SK-N-SH treated with all-trans-retinoic acid at 6 μM for 48 hours (cell line): ENCODE measurements at regions not wholly inside any gene's neighbourhood (a gene's known extent, or its start where the extent isn't known, plus 50 kb on each side); places are given as distances from the start of the nearest gene placed in this dataset.

Experiments used
- ATAC-seq: fragments of 200-7000 bp; cut with Tn5 transposase; 3 replicates; pipeline ENCODE4 v1.9.1; 2020; ENCODE audit warnings: mild to moderate bottlenecking, moderate library complexity
- ARNTL ChIP-seq: fragments of 450-650 bp; formaldehyde crosslinking; IDR thresholded peaks from 2 replicates; pipeline ENCODE4 v1.5.0; 2020; ENCODE audit warnings: low read depth, mild to moderate bottlenecking, moderate library complexity, borderline replicate concordance
- BACH2 ChIP-seq: fragments of 250-450 bp; sonication (Bioruptor Pico); IDR thresholded peaks from 2 replicates; pipeline ENCODE4 v1.9.0; 2021; ENCODE audit warnings: mild to moderate bottlenecking, borderline replicate concordance
- CREB5 ChIP-seq: fragments of 250-450 bp; sonication (Bioruptor Pico); IDR thresholded peaks from 2 replicates; pipeline ENCODE4 v1.5.1; 2020; ENCODE audit warnings: low read depth, mild to moderate bottlenecking, moderate library complexity
- CSDC2 ChIP-seq: fragments of 250-450 bp; sonication (Bioruptor Pico); IDR thresholded peaks from 2 replicates; pipeline ENCODE4 v1.5.0; 2020; ENCODE audit warnings: mild to moderate bottlenecking, moderate library complexity
- CSRNP3 ChIP-seq: fragments of 250-450 bp; sonication (Bioruptor Pico); IDR thresholded peaks from 2 replicates; pipeline ENCODE4 v1.5.1; 2021; ENCODE audit warnings: mild to moderate bottlenecking, moderate library complexity
- ESRRG ChIP-seq: fragments of 250-450 bp; sonication (Bioruptor Pico); IDR thresholded peaks from 2 replicates; pipeline ENCODE4 v1.6.1; 2021; ENCODE audit warnings: mild to moderate bottlenecking
- GLIS3 ChIP-seq: fragments of 250-450 bp; sonication (Bioruptor Pico); IDR thresholded peaks from 2 replicates; pipeline ENCODE4 v1.5.0; 2020; ENCODE audit warnings: mild to moderate bottlenecking, moderate library complexity
- ISL1 ChIP-seq: fragments of 250-450 bp; sonication (Bioruptor Pico); IDR thresholded peaks from 2 replicates; pipeline ENCODE4 v2.1.2; 2022; ENCODE audit warnings: mild to moderate bottlenecking, moderate library complexity
- OSR1 ChIP-seq: fragments of 250-450 bp; sonication (Bioruptor Pico); IDR thresholded peaks from 2 replicates; pipeline ENCODE4 v1.8.0; 2022; ENCODE audit warnings: moderate library complexity, mild to moderate bottlenecking, inconsistent platforms
- PATZ1 ChIP-seq: fragments of 250-450 bp; sonication (Bioruptor Pico); IDR thresholded peaks from 2 replicates; pipeline ENCODE4 v1.8.0; 2020; ENCODE audit warnings: mild to moderate bottlenecking, moderate library complexity, borderline replicate concordance
- POU6F1 ChIP-seq: fragments of 250-450 bp; sonication (Bioruptor Pico); IDR thresholded peaks from 2 replicates; pipeline ENCODE4 v1.8.0; 2021; ENCODE audit warnings: low read depth, mild to moderate bottlenecking, moderate library complexity, borderline replicate concordance
- PPARA ChIP-seq: fragments of 250-450 bp; sonication (Bioruptor Pico); IDR thresholded peaks from 2 replicates; pipeline ENCODE4 v1.5.0; 2020; ENCODE audit warnings: mild to moderate bottlenecking, borderline replicate concordance
- RARB ChIP-seq: fragments of 250-450 bp; sonication (Bioruptor Pico); IDR thresholded peaks from 2 replicates; pipeline ENCODE4 v1.8.0; 2021; ENCODE audit warnings: mild to moderate bottlenecking, moderate library complexity
- SNAI2 ChIP-seq: fragments of 250-450 bp; sonication (Bioruptor Pico); IDR thresholded peaks from 2 replicates; pipeline ENCODE4 v1.5.0; 2020; ENCODE audit warnings: mild to moderate bottlenecking, moderate library complexity
- TCF4 ChIP-seq: fragments of 250-450 bp; sonication (Bioruptor Pico); IDR thresholded peaks from 2 replicates; pipeline ENCODE4 v1.8.0; 2021; ENCODE audit warnings: mild to moderate bottlenecking, moderate library complexity, borderline replicate concordance
- TOX ChIP-seq: fragments of 250-450 bp; sonication (Bioruptor Pico); IDR thresholded peaks from 2 replicates; pipeline ENCODE4 v1.8.0; 2021; ENCODE audit warnings: mild to moderate bottlenecking, moderate library complexity, borderline replicate concordance
- TSHZ2 ChIP-seq: fragments of 250-450 bp; sonication (Bioruptor Pico); IDR thresholded peaks from 2 replicates; pipeline ENCODE4 v1.5.0; 2020; ENCODE audit warnings: mild to moderate bottlenecking, moderate library complexity
- ZC3H10 ChIP-seq: fragments of 250-450 bp; sonication (Bioruptor Pico); IDR thresholded peaks from 2 replicates; pipeline ENCODE4 v1.5.1; 2021; ENCODE audit warnings: mild to moderate bottlenecking, moderate library complexity
- ZFP3 ChIP-seq: fragments of 250-450 bp; sonication (Bioruptor Pico); IDR thresholded peaks from 2 replicates; pipeline ENCODE4 v1.5.0; 2020; ENCODE audit warnings: mild to moderate bottlenecking, moderate library complexity
- ZFP30 ChIP-seq: fragments of 450-650 bp; formaldehyde crosslinking; IDR thresholded peaks from 2 replicates; pipeline ENCODE4 v1.5.0; 2022; ENCODE audit warnings: mild to moderate bottlenecking, moderate library complexity
- ZNF565 ChIP-seq: fragments of 450-650 bp; formaldehyde crosslinking; conservative IDR thresholded peaks from 2 replicates; pipeline ENCODE4 v1.5.0; 2020; ENCODE audit warnings: low read depth, mild to moderate bottlenecking, moderate library complexity
- ZNF70 ChIP-seq: fragments of 450-650 bp; formaldehyde crosslinking; IDR thresholded peaks from 2 replicates; pipeline ENCODE4 v1.5.0; 2020; ENCODE audit warnings: mild to moderate bottlenecking, moderate library complexity

GRCh38 chr5:159658266-159658925 lies 257.9 kb upstream of the ADRA1B start:
- TF ChIP-seq CSRNP3 (CRISPR knock-in tag) = no peak
- TF ChIP-seq RARB (CRISPR knock-in tag) = no peak
- no peak for TF ChIP-seq ZFP3 (CRISPR knock-in tag)
- TF ChIP-seq ZC3H10 (CRISPR knock-in tag) = no peak
- no peak for TF ChIP-seq POU6F1
- TF ChIP-seq ESRRG (CRISPR knock-in tag) = no peak
- TF ChIP-seq TCF4 (CRISPR knock-in tag) = no peak
- ATAC-seq = no peak

- TF ChIP-seq ZNF70 = no peak
- TF ChIP-seq CSDC2 = no peak
- TF ChIP-seq ZFP30 = no peak
- no peak for TF ChIP-seq ZFP3 (CRISPR knock-in tag)
- TF ChIP-seq ZC3H10 (CRISPR knock-in tag) = no peak
- no peak for TF ChIP-seq ZNF565 (CRISPR knock-in tag)
- no peak for TF ChIP-seq POU6F1
- TF ChIP-seq ARNTL (CRISPR knock-in tag) = no peak
- TF ChIP-seq, all 23 proteins: peak for 0
Measured at GRCh38 chr5:159660401-159660800, 255.9 kb upstream of the ADRA1B start.

GRCh38 chr5:159663986-159664385 lies 252.3 kb upstream of the ADRA1B start:
- ATAC-seq = no peak

More at GRCh38 chr5:159660401-159660800, 255.9 kb upstream of the ADRA1B start:
- ATAC-seq = peak; percentile 78

GRCh38 chr5:159667286-159667685 lies 249.0 kb upstream of the ADRA1B start:
- TF ChIP-seq ZFP30 (no peak), TOX (CRISPR knock-in tag) (no peak), GLIS3 (CRISPR knock-in tag) (no peak), ESRRG (CRISPR knock-in tag) (no peak), PPARA (CRISPR knock-in tag) (no peak), CREB5 (no peak), OSR1 (CRISPR knock-in tag) (no peak)

More at GRCh38 chr5:159663986-159664385, 252.3 kb upstream of the ADRA1B start:
- TF ChIP-seq TCF4 (CRISPR knock-in tag) = no peak
- TF ChIP-seq TOX (CRISPR knock-in tag) = no peak
- no peak for TF ChIP-seq BACH2 (CRISPR knock-in tag)
- TF ChIP-seq ZNF70 = no peak
- TF ChIP-seq ESRRG (CRISPR knock-in tag) = no peak

GRCh38 chr5:159668556-159668955 lies 247.7 kb upstream of the ADRA1B start:
- no peak for ATAC-seq
- TF ChIP-seq CSDC2 (no peak), CREB5 (no peak), SNAI2 (CRISPR knock-in tag) (no peak), ISL1 (no peak), TSHZ2 (CRISPR knock-in tag) (no peak), PATZ1 (CRISPR knock-in tag) (no peak), TOX (CRISPR knock-in tag) (no peak)

More at GRCh38 chr5:159667286-159667685, 249.0 kb upstream of the ADRA1B start:
- ATAC-seq = no peak
